Liver (tissue), 3 donors: ENCODE measurements at regions not wholly inside any gene's neighbourhood (a gene's known extent, or its start where the extent isn't known, plus 50 kb on each side); places are given as distances from the start of the nearest gene placed in this dataset.

Experiments
- CTCF ChIP-seq: fragments of 150-350 bp; IDR thresholded peaks from 2 replicates; pipeline ENCODE4 v1.5.1; 2017; ENCODE audit warnings: improper control_type of control experiment, low read depth, low read length; ENCODE audit not compliant: missing input control
- EGR1 ChIP-seq, 2 donors: IDR thresholded peaks; 2 replicates each; pipeline ENCODE4 v1.6.1; 2016 to 2018; ENCODE audit warnings: antibody characterized with exemption in 2 of 2, low read depth in 2 of 2
- FOXA1 ChIP-seq: IDR thresholded peaks from 2 replicates; pipeline ENCODE4 v1.6.1; 2016; ENCODE audit warnings: antibody characterized with exemption
- GABPA ChIP-seq, 2 donors: IDR thresholded peaks in 1 of 2; conservative IDR thresholded peaks in 1 of 2; 2 replicates each; pipeline ENCODE4 v1.6.1; 2016; ENCODE audit warnings: antibody characterized with exemption in 2 of 2, mild to moderate bottlenecking in 1 of 2, moderate library complexity in 1 of 2
- HNF4A ChIP-seq, 2 donors: conservative IDR thresholded peaks; 2 replicates each; pipeline ENCODE4 v1.6.1; 2016; ENCODE audit warnings: antibody characterized with exemption in 2 of 2, mild to moderate bottlenecking in 2 of 2
- JUND ChIP-seq, 2 donors: IDR thresholded peaks; 2 replicates each; pipeline ENCODE4 v1.6.1; 2016; ENCODE audit warnings: antibody characterized with exemption in 2 of 2
- MAX ChIP-seq: IDR thresholded peaks from 2 replicates; pipeline ENCODE4 v1.6.1; 2016; ENCODE audit warnings: antibody characterized with exemption
- NR2F2 ChIP-seq: IDR thresholded peaks from 2 replicates; pipeline ENCODE4 v1.6.1; 2016; ENCODE audit warnings: antibody characterized with exemption
- RAD21 ChIP-seq, 2 donors: IDR thresholded peaks; 2 replicates each; pipeline ENCODE4 v1.6.1; 2016; ENCODE audit warnings: antibody characterized with exemption in 2 of 2, mild to moderate bottlenecking in 2 of 2
- SP1 ChIP-seq: IDR thresholded peaks from 2 replicates; pipeline ENCODE4 v1.6.1; 2018; ENCODE audit warnings: antibody characterized with exemption, mild to moderate bottlenecking
- TAF1 ChIP-seq: conservative IDR thresholded peaks from 2 replicates; pipeline ENCODE4 v1.6.1; 2016; ENCODE audit warnings: antibody characterized with exemption, mild to moderate bottlenecking
- YY1 ChIP-seq: IDR thresholded peaks from 2 replicates; pipeline ENCODE4 v1.6.1; 2016; ENCODE audit warnings: antibody characterized with exemption, mild to moderate bottlenecking
- TF ChIP-seq, protein P1 (sequence below): IDR thresholded peaks from 2 replicates; pipeline ENCODE4 v1.6.1; 2016; ENCODE audit warnings: antibody characterized with exemption, mild to moderate bottlenecking
- TF ChIP-seq, protein P2 (sequence below): IDR thresholded peaks from 2 replicates; pipeline ENCODE4 v1.6.1; 2016; ENCODE audit warnings: antibody characterized with exemption
- donor health status: healthy.
- donor health status: healthy.

- TF ChIP-seq CTCF (no peak), MAX (no peak), JUND (IDR thresholded peaks at IDR 0.05) (no peak), GABPA (IDR thresholded peaks at IDR 0.05 in 1 of 2, conservative IDR thresholded peaks at IDR 0.05 in 1 of 2) (no peak), EGR1 (IDR thresholded peaks at IDR 0.05; ENCODE audit: low read depth in 2 of 2) (no peak), HNF4A (conservative IDR thresholded peaks at IDR 0.05) (no peak), TAF1 (no peak), RAD21 (IDR thresholded peaks at IDR 0.05) (no peak), YY1 (no peak), FOXA1 (no peak), NR2F2 (no peak), SP1 (no peak)
- TF ChIP-seq, protein P1, sequence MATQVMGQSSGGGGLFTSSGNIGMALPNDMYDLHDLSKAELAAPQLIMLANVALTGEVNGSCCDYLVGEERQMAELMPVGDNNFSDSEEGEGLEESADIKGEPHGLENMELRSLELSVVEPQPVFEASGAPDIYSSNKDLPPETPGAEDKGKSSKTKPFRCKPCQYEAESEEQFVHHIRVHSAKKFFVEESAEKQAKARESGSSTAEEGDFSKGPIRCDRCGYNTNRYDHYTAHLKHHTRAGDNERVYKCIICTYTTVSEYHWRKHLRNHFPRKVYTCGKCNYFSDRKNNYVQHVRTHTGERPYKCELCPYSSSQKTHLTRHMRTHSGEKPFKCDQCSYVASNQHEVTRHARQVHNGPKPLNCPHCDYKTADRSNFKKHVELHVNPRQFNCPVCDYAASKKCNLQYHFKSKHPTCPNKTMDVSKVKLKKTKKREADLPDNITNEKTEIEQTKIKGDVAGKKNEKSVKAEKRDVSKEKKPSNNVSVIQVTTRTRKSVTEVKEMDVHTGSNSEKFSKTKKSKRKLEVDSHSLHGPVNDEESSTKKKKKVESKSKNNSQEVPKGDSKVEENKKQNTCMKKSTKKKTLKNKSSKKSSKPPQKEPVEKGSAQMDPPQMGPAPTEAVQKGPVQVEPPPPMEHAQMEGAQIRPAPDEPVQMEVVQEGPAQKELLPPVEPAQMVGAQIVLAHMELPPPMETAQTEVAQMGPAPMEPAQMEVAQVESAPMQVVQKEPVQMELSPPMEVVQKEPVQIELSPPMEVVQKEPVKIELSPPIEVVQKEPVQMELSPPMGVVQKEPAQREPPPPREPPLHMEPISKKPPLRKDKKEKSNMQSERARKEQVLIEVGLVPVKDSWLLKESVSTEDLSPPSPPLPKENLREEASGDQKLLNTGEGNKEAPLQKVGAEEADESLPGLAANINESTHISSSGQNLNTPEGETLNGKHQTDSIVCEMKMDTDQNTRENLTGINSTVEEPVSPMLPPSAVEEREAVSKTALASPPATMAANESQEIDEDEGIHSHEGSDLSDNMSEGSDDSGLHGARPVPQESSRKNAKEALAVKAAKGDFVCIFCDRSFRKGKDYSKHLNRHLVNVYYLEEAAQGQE, result no peak
- TF ChIP-seq, protein P2, sequence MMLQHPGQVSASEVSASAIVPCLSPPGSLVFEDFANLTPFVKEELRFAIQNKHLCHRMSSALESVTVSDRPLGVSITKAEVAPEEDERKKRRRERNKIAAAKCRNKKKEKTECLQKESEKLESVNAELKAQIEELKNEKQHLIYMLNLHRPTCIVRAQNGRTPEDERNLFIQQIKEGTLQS, result no peak
These were observed 66.3 kb upstream of the ESRRB start for GRCh38 chr14:76309572-76310162.
